OCI-LY7 (cell line): ENCODE measurements at regions not wholly inside any gene's neighbourhood (a gene's known extent, or its start where the extent isn't known, plus 50 kb on each side); places are given as distances from the start of the nearest gene placed in this dataset.

Experiments
- CTCF ChIP-seq: fragments of 200-600 bp; sonication (generic); conservative IDR thresholded peaks from 2 replicates; pipeline ENCODE4 v1.5.1; 2014; ENCODE audit warnings: mild to moderate bottlenecking, antibody characterized with exemption, low read length, moderate library complexity, mixed read lengths
- EZH2phosphoT487 ChIP-seq: fragments of 200-600 bp; sonication (generic); IDR thresholded peaks from 2 replicates; pipeline ENCODE4 v1.6.1; 2018; ENCODE audit warnings: low read depth, borderline replicate concordance, mild to moderate bottlenecking, mixed run types, antibody characterized with exemption, low read length, moderate library complexity, mixed read lengths

GRCh38 chr6:50442531-50443040, 270.7 kb upstream of the TFAP2D start:
- TF ChIP-seq EZH2phosphoT487 (no peak), CTCF (no peak)
